GM18511 (cell line): ENCODE measurements at regions not wholly inside any gene's neighbourhood (a gene's known extent, or its start where the extent isn't known, plus 50 kb on each side); places are given as distances from the start of the nearest gene placed in this dataset.

Experiments used
- ATAC-seq: cut with Tn5 transposase; IDR thresholded peaks from one replicate; pipeline ENCODE4 v1.9.1; 2021; ENCODE audit warnings: mild to moderate bottlenecking, moderate library complexity; ENCODE audit not compliant: unreplicated experiment

DNA sequence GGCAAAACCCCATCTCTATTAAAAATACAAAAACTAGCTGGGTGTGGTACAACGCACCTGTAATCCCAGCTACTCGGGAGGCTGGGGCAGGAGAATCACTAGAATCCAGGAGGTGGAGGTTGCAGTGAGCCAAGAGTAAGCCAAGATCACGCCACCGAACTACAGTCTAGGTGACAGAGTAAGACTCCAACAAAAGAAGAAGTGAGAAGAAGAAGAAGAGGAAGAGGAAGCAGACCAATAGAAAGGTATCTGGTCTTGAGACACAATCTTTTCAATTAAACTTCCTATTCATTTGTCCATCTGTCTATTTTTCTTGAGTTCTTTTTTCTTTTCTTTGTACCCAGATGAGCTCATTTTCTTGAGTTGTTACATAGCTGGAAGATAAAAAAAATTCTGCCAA is 55.7 kb upstream of the ACADM start:
- ATAC-seq: no peak

DNA sequence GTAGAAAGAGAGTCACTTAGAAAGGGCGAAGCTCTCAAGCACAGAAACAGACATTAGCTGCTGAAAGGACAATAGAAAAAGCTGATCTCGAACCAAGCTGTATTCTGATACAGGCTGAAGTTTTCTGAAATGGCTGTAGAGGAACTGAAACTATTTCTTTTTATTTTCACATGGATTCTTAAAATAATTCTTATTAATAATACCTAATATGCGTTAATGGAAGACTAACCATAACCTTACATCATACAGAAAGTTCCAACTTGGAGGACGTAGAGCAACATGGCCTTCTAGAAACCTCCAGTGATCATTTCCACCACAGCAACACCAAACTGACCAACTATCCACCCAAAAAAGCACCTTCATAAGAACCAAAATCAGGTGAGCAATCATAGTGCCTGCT is 52.8 kb upstream of the ACADM start:
- peak; percentile 59 for ATAC-seq

DNA sequence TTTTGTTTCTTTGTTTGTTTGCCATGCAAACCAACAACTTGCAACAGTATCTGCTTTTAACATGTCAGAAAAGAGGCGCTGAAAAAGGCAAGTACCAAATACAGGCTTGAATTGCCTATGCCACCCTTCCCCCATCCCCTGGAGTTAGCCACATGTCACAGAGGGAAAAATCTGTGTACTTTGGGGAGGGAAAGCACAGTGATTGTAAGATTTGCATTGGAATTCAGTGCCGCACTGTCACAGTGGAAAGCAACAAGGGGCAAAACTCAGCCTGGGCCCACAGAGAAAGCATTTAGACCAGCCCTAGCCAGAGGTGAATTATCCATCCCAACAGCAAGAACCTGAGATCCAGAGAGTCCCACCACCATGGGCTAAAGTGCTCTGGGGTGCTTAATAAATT is 52.4 kb upstream of the ACADM start:
- peak; percentile 4 for ATAC-seq

DNA sequence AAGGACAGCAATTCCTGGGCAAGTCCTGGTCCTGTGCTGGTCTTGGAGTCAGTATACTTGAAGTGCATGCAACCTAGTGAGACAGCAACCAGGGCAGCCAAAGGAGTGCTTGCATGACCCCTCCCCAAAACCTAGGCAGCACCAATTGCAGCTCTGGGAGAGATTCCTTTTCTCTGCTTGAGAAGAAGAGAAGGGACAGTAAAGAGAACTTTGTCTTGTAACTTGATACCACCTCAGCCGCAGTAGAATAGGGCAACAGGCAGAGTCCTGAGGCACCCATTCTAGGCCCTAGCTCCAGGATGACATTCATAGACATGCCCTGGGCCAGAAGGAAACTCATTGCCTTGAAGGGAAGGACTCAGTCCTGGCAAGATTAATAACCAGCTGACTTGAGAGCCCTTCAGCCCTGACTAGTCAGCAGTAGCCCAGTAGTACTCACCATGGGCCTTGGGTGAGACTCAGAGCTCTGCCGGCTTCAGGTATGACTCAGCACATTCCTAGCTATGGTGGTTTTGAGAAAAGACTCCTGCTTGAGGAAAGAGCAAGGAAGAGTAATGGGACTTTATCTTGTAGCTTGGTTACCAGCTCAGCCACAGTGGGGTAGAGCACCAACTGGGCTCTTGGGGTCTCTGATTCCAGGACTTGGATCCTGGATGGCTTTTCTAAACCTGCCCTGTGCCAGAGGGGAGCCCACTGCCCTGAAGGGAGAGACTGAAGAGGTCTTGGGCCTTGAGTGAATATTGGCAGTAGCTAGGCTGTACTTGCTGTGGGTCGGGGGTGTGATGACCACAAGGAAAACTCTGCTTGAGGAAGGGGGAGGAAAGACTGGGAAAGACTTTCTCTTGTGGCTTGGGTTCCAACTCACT is 51.7 kb upstream of the ACADM start:
- ATAC-seq: peak; percentile 53

DNA sequence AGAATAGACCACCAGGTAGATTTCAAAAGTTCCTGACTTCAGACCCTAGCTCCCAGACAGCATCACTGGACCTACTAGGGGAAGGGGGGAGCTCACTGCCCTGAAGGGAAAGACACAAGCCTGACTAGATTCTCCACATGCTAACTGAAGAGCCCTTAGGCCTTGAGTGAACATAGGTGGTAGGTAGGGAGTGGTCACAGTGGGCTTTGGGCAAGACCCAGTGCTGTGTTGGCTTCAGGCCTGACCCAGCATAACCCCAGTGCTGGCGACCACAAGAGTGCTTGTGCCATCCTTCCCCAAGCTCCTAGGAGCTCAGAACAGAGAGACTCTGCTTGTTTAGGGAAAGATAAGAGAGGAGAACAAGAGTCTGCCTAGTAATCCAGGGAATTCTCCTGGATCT is 51.1 kb upstream of the ACADM start:
- ATAC-seq: no peak

DNA sequence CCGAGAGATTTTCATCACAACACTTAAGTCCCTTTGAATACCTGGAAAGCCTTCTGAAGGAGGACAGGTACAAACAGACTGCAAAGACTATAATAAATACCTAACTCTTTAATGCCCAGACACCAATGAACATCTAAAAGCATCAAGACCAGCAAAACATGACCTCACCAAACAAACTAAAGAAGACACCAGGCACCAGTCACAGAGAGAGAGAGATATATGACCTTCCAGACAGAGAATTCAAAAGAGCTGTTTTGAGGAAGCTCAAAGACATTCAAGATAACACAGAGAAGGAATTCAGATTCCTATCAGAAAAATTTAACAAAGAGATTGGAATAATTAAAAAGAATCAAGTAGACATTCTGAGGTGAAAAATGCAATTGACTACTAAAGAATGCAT is 50.6 kb upstream of the ACADM start:
- no peak for ATAC-seq
